Raji (cell line): ENCODE measurements at regions not wholly inside any gene's neighbourhood (a gene's known extent, or its start where the extent isn't known, plus 50 kb on each side); places are given as distances from the start of the nearest gene placed in this dataset.

Experiments
- POLR2A ChIP-seq: IDR thresholded peaks from 2 replicates; pipeline ENCODE4 v1.6.1; 2011; ENCODE audit warnings: low read depth, low read length, control low read depth; ENCODE audit not compliant: insufficient read depth

DNA sequence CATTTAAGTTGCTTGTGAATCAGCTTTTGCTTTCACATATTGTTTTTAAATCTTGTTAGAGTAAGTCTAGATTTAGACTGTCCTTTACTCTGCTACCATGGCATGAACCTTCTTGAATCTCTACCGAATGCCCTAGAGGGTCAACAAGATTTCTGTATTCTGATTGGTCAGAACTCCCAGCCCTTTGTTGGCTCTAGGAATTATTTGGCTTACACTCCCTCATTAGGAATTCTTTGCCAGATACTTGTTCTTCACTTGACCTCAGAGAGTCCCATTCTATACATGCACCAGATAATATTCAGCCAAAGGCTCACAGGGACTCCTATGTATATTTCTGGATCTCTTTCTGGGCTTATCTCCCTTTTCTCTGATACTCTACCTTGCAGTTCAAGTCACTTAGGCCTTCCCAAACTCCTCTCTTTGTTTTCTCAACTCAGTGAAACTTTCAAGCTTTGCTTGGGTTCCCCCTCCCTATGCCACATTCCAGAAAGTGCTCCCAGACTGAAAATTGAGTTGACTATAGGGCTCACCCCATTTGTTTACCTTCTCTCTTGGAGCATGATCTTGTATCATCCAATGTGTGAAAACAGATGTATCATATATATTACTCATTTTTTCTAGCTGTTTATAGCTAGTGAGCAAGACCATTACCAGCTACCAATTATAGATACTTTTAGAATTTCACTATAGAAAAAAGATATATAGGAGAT lies 405.0 kb downstream of the PLPP3 start:
- no peak for TF ChIP-seq POLR2A

DNA sequence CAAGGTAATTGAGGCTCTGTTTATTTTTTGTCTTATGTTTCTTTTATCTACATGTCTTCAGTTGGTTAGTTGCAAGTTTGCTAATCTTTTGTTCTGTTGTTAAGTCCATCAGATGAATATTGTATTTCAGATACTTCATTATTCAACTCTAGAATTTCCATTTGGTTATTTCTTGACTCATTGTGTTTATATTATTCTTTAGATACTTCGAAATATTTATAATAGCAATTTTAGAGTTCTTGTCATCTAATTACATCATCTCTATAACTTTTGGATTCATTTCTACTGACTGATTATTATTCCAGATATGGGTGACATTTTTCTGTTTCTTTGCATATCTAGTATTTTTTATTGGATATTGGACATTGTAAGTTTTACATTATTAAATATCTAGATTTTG lies 405.6 kb downstream of the PLPP3 start:
- TF ChIP-seq POLR2A, result no peak

DNA sequence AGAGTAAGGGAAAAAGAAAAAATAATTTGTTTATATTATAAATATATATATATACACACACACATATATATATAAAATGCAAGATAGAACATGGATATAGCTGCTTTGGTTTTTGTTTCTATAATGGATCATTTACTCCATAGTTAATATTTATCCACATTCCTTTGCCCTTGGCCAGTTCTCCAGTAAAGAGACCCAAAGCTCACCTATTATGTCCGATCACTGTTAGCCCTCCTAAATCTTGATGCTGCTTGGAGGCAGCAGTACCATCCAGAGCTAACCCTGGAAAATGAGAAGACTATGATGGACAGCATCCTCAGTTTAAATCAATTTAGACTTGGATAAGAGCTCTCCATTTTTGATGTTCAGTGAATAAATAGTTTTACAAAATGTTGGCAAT lies 407.7 kb downstream of the PLPP3 start:
- TF ChIP-seq POLR2A, result no peak

DNA sequence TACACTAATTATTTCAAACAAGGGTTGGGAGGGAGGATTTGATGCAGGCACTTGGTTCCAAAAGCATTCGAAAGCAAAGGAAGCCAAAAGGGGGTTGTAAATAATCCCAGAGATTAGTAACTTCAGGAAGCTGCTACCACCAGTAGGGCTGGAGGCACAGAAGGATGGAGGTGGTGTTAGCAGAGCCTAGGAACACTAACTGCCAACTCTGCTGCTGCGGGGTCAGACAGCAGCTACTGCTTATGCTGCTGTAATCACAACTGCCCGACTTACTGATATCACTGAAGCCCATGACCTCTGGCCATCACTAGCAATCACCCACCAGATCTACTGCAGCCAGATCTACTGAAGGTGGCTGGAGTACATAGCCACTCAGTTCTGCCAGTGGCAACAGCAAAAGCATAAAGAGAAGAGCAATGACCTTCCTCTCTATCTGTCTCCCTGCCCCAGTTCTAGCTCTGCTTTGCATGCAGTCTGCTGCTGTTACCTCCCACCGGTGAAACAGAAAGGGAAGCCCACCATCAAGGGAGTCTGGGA lies 408.5 kb downstream of the PLPP3 start:
- TF ChIP-seq POLR2A, result no peak

DNA sequence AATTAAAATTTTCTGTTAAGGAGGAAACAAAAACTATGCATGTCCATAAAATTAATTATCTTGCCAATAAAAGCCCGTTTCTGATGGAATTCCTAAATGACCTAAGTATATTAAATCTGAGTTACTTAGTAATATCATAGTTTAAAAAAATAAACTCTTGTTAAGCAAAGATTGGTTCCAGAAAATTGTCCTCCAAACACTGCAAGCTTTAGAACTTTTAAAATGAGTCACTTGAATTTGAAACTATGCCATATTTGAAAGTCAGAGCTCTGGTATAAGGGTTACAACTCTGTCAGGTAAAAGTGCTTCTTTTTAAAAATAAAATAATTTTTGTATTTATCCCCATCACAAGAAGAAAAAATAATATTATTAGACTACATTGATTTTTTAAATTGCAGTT lies 409.5 kb downstream of the PLPP3 start:
- no peak for TF ChIP-seq POLR2A

DNA sequence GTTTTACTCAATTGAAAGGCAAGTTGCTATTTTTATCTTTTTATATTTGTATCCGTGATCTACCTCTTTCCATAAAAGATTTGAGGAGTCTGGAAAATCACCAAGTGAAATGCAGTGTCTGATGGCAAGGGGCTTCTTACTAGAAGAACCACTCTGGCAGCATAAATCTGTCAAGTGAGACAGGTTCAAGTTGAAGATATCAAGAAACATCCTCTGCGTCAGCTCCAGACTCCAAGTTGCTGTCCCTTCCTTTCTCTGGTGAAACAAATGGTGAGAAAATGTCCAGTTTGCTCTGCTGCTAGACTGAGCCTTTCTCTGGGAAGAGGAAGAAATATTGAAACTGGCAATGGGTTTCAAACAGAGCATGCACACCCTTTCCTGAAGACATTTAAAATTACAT lies 411.2 kb downstream of the PLPP3 start:
- no peak for TF ChIP-seq POLR2A

DNA sequence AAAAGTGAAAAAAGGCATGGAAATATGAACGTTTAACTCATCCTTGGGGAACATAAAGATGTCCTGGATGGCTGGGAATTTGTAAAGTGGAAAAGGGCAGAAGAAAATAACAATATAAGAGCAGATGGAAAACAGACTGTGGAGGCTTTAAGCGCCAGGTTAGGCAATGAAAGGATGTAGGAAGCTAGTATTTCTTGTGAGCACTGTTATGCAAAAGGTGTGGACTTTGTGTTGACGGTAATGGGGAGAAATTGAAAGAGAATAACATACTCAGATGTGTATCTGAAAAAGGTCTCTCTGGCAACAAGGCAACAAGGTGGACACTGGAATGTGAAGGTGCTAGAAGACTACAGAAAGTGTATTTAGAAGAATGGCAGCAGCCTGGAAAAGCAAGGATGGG lies 411.8 kb downstream of the PLPP3 start:
- no peak for TF ChIP-seq POLR2A

DNA sequence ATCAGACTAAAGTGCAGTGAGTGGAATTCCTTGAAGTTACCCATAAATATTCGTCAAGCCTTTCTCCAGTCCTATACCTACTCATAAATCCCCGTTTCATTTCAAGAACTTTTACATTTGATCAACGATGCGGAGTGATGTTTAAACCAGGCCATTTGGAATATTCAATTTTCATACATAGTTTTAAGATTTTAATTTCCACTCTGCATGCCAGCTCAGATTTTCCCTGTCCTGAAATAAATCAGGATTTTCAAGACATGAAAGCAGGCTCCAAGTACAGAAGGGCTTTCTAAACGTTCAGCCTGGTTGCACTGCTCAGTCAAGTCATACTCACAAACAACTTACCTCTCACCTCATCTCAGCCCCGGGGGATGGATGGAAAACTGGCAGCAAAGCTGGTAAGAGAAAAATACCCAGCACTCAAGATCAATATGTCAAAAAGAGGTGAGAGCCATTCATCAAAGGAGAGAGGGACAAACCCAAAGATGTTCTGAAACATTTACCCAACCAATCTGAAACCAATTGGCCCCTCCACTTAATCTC lies 418.5 kb downstream of the PLPP3 start:
- TF ChIP-seq POLR2A, result no peak

DNA sequence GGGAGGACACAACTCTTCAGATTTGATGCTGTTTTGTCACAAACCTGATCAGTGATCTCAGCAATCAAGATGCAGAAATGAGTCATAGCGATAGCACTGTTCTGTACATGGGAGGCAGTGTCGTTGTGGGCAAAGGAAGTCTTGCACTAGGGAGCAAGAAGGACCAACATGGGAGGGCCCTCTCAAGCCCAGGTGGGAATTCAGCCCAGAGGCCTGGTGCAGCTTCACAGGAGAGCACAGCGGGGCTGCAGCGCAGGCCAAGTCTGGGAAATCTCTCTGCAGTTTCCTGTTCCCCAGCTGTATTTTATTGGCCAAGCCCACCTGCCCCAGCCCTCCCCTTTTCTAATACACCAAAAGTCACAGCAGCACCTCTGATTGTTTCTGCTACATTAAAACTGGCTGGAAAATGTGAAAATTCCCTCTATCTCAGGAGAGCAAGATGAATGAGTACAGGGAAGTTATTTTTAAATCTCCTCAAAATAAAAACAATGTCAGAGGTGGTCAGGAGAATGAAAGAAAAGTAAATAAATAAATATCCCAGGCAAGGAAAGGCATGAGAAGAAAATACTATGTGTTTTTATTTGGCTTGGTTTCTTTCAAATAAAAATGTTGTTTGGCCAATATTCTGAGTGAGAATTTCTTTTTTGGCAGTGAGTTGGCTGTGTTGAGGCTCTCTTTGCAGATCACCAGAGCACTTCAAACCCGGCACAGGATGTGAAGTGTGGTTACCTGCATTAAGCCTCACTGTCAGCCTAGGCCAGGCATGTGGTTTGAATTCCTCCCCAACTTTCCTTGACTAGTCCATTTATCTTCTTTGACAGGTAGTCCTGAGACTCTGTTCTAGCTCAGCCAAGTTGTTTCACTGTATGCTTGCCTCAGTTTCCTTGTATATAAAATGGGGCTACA lies 422.1 kb downstream of the PLPP3 start:
- no peak for TF ChIP-seq POLR2A

DNA sequence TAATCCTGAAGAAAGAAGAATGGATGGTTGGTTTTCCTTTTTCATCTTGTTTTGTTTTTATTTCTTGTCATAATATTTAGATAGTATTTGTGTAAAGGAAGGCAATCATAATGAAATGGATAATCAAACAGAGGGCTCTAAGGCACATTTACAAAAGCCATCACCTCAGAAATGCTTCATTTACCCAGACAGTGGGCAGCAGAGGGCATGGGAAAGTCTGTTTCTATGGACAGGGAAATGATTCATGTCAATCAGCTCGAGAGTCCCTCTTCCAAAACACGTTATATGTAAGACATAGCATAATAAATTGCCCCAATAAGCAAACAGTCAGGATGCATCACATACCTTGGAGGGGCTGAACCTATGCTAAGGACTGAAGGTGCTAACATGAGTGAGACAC lies 426.1 kb downstream of the PLPP3 start:
- no peak for TF ChIP-seq POLR2A

DNA sequence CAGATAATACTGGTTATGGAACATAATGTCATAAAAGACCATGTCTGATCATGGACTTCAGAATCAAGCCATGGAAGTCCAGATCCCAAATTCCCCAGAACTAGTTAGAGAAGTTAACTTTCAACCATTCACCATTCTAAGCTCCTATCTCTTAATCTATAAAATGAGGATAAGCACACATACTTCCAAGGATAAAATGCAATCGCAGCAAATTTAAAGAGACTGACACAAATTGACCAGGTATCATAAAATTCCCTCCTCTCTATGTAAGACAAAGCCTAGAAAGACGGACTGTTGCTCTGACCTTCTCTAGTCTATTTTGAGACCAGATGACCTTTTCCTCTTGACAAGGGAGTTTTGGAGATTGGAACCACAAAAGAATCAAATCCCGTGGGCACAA lies 426.7 kb downstream of the PLPP3 start:
- no peak for TF ChIP-seq POLR2A

DNA sequence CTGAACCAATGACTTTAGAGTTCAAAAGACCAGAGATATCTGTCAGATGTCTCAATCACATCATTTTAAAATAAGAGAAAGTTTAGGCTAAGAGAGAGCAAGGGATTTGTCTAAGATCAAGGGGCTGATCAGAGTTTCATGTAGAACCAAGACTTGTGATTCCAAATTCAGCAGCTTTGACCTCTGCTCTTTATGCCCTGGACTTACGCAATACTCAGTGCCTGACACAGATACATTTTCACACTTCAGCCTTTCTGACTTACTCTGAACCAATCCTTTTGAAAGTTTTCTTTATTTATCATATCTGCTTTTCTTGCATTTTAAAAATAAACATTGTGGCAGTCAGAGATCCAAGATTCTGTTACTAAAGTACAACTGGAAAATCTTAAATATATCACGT lies 428.0 kb downstream of the PLPP3 start:
- TF ChIP-seq POLR2A, result no peak

DNA sequence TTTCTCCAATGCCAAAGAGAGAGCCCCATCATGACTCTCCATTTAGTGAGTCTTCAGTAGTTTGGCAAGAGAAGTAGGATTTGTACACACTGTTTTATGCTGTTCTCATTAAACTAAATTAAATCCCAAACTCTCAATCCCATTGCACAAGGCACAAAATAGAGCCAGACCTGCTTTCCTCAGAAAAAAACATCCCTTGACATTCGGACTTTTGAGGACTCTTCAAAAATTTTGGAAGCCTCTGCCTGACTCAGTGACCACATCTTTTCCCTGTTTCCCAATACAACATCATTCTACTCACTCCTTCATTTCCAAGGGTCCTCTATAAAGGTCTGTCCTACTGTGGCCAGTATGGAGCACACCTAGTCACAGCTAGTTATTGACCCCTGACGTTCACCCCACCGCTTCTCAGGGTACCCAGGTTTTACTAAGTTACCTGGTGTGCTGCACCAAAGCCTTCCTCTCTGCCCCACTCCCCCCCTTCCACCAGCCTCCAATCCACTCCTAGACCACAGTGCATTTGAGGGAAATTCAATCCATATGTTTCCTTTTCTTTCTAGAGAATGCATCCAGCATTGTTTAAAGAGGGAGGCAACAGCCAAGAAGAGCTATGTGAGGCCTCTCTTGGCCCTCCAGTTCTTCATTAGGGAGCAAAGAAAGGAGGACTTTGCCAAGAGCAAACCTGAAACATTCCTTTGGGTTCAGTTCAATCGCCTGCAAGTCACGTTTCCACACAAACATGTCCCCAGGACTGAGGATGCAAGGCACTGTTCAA lies 428.7 kb downstream of the PLPP3 start:
- no peak for TF ChIP-seq POLR2A

DNA sequence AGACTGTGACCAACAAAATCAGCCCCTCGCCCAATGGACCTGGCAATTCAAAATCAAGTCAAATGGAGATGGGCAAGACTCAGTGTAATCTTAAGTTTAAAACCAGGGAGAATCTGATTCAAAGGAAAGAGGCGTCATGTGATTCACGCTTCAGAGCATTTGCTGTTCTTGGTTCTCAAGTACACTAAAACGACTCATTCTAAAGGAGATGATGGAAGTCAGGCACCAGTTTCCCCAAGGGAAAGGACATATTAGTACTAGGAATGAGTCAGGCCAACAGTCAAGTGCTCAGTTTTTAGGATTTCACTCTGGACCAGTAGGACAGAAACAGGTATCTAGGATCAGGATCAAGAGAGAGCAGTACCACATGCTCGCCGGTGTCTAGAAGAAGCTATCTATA lies 429.6 kb downstream of the PLPP3 start:
- TF ChIP-seq POLR2A, result no peak
